AG09309 (cell line): ENCODE measurements at regions not wholly inside any gene's neighbourhood (a gene's known extent, or its start where the extent isn't known, plus 50 kb on each side); places are given as distances from the start of the nearest gene placed in this dataset.

Experiments
- DNase-seq: peaks from one replicate; pipeline ENCODE4 v3.0.0-alpha.2; 2010; ENCODE audit warnings: low read depth
- H3K4me3 ChIP-seq: 2 replicates; pipeline ENCODE4 v1.5.1; 2011; ENCODE audit warnings: mild to moderate bottlenecking, low read depth, low read length, moderate library complexity; ENCODE audit not compliant: control insufficient read depth
- TF ChIP-seq, protein P1 (sequence below): IDR thresholded peaks from 2 replicates; pipeline ENCODE4 v1.5.1; 2011; ENCODE audit warnings: mild to moderate bottlenecking, low read depth, low read length, inconsistent platforms; ENCODE audit not compliant: insufficient read depth, control insufficient read depth; ENCODE audit errors: missing control alignments

DNA sequence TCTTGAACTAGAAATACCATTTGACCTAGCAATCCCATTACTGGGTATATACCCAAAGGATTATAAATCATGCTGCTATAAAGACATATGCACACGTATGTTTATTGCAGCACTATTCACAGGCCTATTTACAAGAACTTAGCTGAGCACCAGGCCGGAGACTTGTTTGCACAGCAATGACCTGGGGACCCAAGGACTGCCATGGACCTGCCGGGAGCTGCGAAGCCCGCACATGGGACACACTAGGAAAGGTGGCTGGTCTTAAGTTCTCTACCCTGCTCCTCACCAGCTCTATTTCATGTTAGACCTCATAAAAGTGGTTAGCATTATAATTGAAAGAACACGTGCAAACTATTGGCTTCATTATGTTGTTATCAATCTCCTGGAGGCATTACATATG is 70.4 kb upstream of the CST7 start:
- TF ChIP-seq, protein P1, sequence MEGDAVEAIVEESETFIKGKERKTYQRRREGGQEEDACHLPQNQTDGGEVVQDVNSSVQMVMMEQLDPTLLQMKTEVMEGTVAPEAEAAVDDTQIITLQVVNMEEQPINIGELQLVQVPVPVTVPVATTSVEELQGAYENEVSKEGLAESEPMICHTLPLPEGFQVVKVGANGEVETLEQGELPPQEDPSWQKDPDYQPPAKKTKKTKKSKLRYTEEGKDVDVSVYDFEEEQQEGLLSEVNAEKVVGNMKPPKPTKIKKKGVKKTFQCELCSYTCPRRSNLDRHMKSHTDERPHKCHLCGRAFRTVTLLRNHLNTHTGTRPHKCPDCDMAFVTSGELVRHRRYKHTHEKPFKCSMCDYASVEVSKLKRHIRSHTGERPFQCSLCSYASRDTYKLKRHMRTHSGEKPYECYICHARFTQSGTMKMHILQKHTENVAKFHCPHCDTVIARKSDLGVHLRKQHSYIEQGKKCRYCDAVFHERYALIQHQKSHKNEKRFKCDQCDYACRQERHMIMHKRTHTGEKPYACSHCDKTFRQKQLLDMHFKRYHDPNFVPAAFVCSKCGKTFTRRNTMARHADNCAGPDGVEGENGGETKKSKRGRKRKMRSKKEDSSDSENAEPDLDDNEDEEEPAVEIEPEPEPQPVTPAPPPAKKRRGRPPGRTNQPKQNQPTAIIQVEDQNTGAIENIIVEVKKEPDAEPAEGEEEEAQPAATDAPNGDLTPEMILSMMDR: no peak
- DNase-seq: no peak
- no peak overlapping the region for H3K4me3 ChIP-seq

DNA sequence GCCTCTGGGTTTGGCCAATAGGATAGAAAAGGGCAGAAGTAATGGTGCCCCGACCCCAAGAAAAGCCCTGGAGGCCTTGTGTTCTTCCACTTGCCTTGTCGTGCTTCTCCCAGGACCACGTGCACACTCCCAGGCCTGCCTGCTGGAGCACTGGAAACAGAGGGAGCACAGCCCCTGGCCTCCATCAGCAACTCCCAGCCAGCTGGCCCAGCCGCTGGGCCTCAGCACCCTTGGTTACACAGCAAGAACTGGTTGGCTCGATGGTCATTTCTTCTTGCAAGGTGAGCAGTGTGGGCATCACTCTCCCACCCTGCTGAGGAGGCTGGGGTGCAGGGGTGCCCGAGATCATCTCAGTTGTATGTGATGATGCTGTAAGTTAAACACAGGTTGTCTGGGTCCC is 69.2 kb upstream of the CST7 start:
- DNase-seq: no peak
- H3K4me3 ChIP-seq: no peak overlapping the region
- TF ChIP-seq, protein P1: no peak

DNA sequence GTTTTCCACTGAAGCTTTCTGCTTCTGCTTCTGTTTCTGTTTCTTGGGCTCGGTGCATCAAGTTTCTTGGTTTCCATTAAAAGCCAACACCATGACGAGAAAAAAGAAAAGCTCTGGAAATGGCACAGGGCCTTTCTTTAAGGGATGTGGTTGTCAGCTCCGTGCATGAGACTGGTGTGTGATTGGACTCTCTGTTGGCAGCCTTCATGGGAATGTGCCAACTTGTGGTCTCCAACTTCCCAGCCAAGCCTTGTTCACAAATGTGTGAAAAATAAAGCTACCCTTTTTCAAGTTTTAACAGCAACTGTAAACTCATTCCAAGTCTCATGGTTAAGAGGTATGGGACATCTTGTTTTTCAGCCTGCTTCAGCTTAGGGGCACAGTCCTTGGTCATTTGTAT is 68.7 kb upstream of the CST7 start:
- no peak overlapping the region for H3K4me3 ChIP-seq
- TF ChIP-seq, protein P1: no peak
- no peak for DNase-seq

DNA sequence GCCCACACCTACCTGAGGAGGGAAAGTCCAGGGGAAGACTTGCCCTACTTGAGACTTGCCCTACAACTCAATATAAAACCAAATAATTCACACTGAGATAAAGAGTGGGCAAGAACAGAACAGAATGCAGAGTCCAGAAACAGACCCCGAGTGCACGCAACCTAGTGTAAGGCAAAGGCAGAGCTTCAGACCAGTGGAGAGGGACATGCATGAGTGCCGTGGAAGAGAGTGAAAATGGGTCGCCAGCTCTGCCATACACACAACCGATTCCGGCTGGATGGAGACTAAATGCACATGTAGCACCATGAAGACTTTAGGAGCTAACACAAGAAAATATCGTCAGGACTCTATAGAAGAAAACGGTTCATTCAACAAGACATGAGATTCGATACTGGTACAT is 58.8 kb upstream of the CST7 start:
- H3K4me3 ChIP-seq: no peak overlapping the region
- no peak for DNase-seq
- TF ChIP-seq, protein P1: no peak

DNA sequence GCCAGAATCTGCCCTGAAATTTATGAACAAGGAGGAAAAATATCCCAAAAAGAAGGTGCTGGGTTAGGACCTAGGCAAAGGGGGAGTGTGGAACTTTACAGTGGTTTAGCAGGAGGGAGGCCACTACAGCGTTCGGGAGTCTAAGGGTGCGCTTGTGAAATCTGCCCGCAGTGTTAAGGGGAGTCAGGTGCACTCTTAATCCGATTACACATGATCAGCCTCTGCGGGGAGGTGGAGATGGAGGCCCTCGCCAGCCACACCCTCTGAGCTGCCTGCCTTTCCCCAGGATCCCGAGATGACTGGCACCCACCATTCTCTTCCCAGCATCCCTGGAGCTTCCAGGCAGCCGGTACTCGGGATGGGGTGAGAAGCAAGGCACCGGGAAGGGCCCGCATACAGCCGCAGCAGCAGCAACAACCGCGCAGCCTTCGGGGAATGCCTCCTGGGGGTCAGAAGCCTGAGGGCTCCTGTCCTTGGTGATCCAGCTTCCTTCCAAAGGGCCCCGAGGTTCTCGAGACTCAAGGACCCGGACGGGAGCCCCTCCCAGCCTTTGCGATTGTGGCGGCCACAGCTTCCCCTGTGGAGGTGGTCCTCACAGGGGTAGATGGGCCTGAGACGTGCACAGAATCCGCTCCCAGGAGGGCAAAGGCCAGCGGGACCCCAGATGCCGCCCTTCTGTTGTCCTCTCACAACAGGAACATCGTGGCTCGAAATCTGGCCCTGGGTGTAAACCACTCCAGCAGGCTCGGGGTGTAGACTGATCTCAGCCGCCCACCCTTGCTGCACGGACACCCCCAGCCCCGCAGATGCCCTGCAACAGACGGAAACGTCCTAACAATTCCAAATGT is 57.3 kb upstream of the CST7 start:
- DNase-seq: no peak
- H3K4me3 ChIP-seq: no peak overlapping the region
- TF ChIP-seq, protein P1: no peak

DNA sequence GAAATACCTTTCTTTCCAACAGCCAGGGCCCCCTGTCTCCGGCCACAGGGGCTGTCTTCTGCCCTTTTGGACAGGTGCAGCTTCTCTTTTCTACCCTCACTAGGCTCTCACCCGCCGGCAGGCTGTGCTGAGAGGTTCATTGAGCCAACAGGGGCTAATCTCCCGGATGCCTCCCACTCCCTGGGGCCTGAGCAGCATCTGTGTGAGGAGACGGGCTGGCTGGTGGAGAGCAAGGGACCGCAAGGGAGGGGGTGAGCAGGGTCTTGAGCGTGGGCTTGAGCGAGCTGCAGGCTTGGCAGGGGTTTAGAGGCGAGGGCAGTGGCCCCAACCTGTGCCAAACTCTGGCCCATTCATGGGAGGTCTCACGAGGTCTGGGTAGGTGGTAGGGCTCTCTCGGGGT is 56.5 kb upstream of the CST7 start:
- H3K4me3 ChIP-seq: no peak overlapping the region
- TF ChIP-seq, protein P1: no peak
- no peak for DNase-seq

DNA sequence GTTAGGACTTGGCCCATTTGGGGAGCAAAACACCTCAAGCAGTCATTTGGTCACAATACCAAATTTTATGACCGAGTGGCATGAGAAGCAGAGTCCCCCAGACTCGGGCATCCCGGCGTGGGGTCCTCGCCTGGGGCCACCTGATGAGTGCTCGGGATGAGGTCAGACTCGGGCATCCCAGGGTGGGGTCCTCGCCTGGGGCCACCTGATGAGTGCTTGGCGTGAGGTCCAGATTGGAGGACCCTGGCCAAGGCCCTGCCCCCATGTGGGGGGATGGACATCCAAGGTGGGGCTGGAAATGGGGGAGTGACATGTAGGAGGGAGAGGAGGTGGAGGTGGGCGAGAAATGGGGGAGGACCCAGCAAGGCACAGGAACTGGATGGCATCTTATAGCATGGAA is 56.1 kb upstream of the CST7 start:
- TF ChIP-seq, protein P1: no peak
- no peak overlapping the region for H3K4me3 ChIP-seq
- no peak for DNase-seq
